ENCODE measurements at regions not wholly inside any gene's neighbourhood (a gene's known extent, or its start where the extent isn't known, plus 50 kb on each side); places are given as distances from the start of the nearest gene placed in this dataset.

GRCh38 chr3:62938583-62938982, 63.4 kb upstream of the CADPS start:
- no peak overlapping the region for H3K4me3 Mint-ChIP-seq
- no peaks in the 10 kb centered on the region; the same call in 1 of the 2 replicates for H3K27me3 Mint-ChIP-seq (ENCODE audit: insufficient read depth)
- H3K4me1 Mint-ChIP-seq (ENCODE audit: low read depth) = no peaks in the 10 kb centered on the region
- H3K27ac Mint-ChIP-seq = no peak overlapping the region
- no peak for DNase-seq
- peaks cover 26% of the 10 kb centered on the region for H3K9me3 Mint-ChIP-seq
- TF ChIP-seq CTCF (IDR thresholded peaks at IDR 0.05) = no peak
- H3K36me3 Mint-ChIP-seq (ENCODE audit: low read depth) = no peaks in the 10 kb centered on the region

GRCh38 chr3:62939707-62940106, 64.5 kb upstream of the CADPS start:
- Mint-ChIP-seq H3K4me3 (no peak overlapping the region), H3K27me3 (ENCODE audit: insufficient read depth) (no peaks in the 10 kb centered on the region; the same call in 1 of the 2 replicates), H3K9me3 (peaks cover 26% of the 10 kb centered on the region), H3K27ac (no peak overlapping the region), H3K36me3 (ENCODE audit: low read depth) (no peaks in the 10 kb centered on the region), H3K4me1 (ENCODE audit: low read depth) (no peaks in the 10 kb centered on the region)
- no peak for DNase-seq
- no peak for TF ChIP-seq CTCF (IDR thresholded peaks at IDR 0.05)

GRCh38 chr3:62940771-62941563, 65.8 kb upstream of the CADPS start:
- no peak for TF ChIP-seq CTCF (IDR thresholded peaks at IDR 0.05)
- no peak overlapping the region for H3K27ac Mint-ChIP-seq
- no peaks in the 10 kb centered on the region for H3K36me3 Mint-ChIP-seq (ENCODE audit: low read depth)
- DNase-seq = no peak
- H3K9me3 Mint-ChIP-seq = peaks cover 21% of the 10 kb centered on the region
- H3K4me1 Mint-ChIP-seq (ENCODE audit: low read depth) = no peaks in the 10 kb centered on the region
- H3K4me3 Mint-ChIP-seq = no peak overlapping the region
- no peaks in the 10 kb centered on the region for H3K27me3 Mint-ChIP-seq (ENCODE audit: insufficient read depth)

GRCh38 chr3:62942227-62942626, 67.0 kb upstream of the CADPS start:
- peaks cover 21% of the 10 kb centered on the region for H3K9me3 Mint-ChIP-seq
- H3K4me3 Mint-ChIP-seq = no peak overlapping the region
- no peak overlapping the region for H3K27ac Mint-ChIP-seq

GRCh38 chr3:62942764-62943163, 67.5 kb upstream of the CADPS start:
- Mint-ChIP-seq H3K4me1 (ENCODE audit: low read depth) (no peaks in the 10 kb centered on the region), H3K27ac (no peak overlapping the region), H3K9me3 (peaks cover 21% of the 10 kb centered on the region), H3K27me3 (ENCODE audit: insufficient read depth) (no peaks in the 10 kb centered on the region), H3K36me3 (ENCODE audit: low read depth) (no peaks in the 10 kb centered on the region), H3K4me3 (no peak overlapping the region)
- TF ChIP-seq CTCF (IDR thresholded peaks at IDR 0.05) = no peak
- DNase-seq = no peak

More at GRCh38 chr3:62942227-62942626, 67.0 kb upstream of the CADPS start:
- DNase-seq = no peak
- Mint-ChIP-seq H3K27me3 (ENCODE audit: insufficient read depth) (no peaks in the 10 kb centered on the region), H3K4me1 (ENCODE audit: low read depth) (no peaks in the 10 kb centered on the region), H3K36me3 (ENCODE audit: low read depth) (no peaks in the 10 kb centered on the region)
- no peak for TF ChIP-seq CTCF (IDR thresholded peaks at IDR 0.05)

Data from HFFc6 (cell line).